Natural killer cell (primary cell): ENCODE measurements at regions not wholly inside any gene's neighbourhood (a gene's known extent, or its start where the extent isn't known, plus 50 kb on each side); places are given as distances from the start of the nearest gene placed in this dataset.

Source experiments
- ATAC-seq, 3 donors: fragments of 150-1000 bp in 2 of 3; fragments of 200-7000 bp in 1 of 3; cut with Tn5 transposase; 1 replicate in 1 of 3; 2 replicates in 2 of 3; pipeline ENCODE4 v1.10.0; 2021; ENCODE audit warnings: mild to moderate bottlenecking in 2 of 3, moderate library complexity in 2 of 3
- DNase-seq, 2 donors: peaks; one replicate each; pipeline versions ENCODE4 v3.0.0 to v3.0.0-alpha.2; 2013 to 2021; ENCODE audit warnings: mixed read lengths in 1 of 2
- H3K27ac ChIP-seq: one replicate; pipeline ENCODE4 v1.5.1; 2013; ENCODE audit warnings: mild to moderate bottlenecking, low read length
- H3K27me3 ChIP-seq: one replicate; pipeline ENCODE4 v1.6.1; 2013; ENCODE audit warnings: low read length; ENCODE audit not compliant: control insufficient read depth, insufficient read depth
- H3K36me3 ChIP-seq: one replicate; pipeline ENCODE4 v1.6.1; 2013; ENCODE audit warnings: low read length; ENCODE audit not compliant: control insufficient read depth, insufficient read depth
- H3K4me1 ChIP-seq: one replicate; pipeline ENCODE4 v1.6.1; 2013; ENCODE audit warnings: low read length; ENCODE audit not compliant: control insufficient read depth, insufficient read depth
- H3K4me3 ChIP-seq: one replicate; pipeline ENCODE4 v1.5.1; 2013; ENCODE audit warnings: low read length
- H3K9me3 ChIP-seq: one replicate; pipeline ENCODE4 v1.6.1; 2013; ENCODE audit warnings: low read length; ENCODE audit not compliant: control insufficient read depth, insufficient read depth
- H3K27ac Mint-ChIP-seq, 2 donors: one replicate each; pipeline ENCODE4 v1.8.0; 2022; ENCODE audit warnings: mild to moderate bottlenecking in 2 of 2, mixed read lengths in 2 of 2, moderate library complexity in 1 of 2
- H3K27me3 Mint-ChIP-seq, 2 donors: one replicate each; pipeline ENCODE4 v1.8.0; 2022; ENCODE audit warnings: low read depth in 2 of 2, mixed read lengths in 2 of 2
- H3K36me3 Mint-ChIP-seq: one replicate; pipeline ENCODE4 v1.8.0; 2022; ENCODE audit warnings: mixed read lengths
- H3K4me1 Mint-ChIP-seq, 2 donors: one replicate each; pipeline ENCODE4 v1.8.0; 2022; ENCODE audit warnings: mixed read lengths in 2 of 2
- H3K4me3 Mint-ChIP-seq: one replicate; pipeline ENCODE4 v1.8.0; 2022; ENCODE audit warnings: mild to moderate bottlenecking, moderate library complexity, mixed read lengths
- H3K9me3 Mint-ChIP-seq, 2 donors: one replicate each; pipeline ENCODE4 v1.8.0; 2022; ENCODE audit warnings: mixed read lengths in 2 of 2
- CTCF ChIP-seq: fragments of 200-600 bp; IDR thresholded peaks from one replicate; pipeline ENCODE4 v1.8.0; 2022; ENCODE audit warnings: antibody characterized with exemption
- WGBS: methylation state at CpG from one replicate; pipeline ENCODE4 v1.1.7; 2013; ENCODE audit warnings: missing lambda C conversion rate; ENCODE audit not compliant: insufficient coverage; 5-methylcytosine and 5-hydroxymethylcytosine counted together
- intact Hi-C: fragments of 100-400 bp; cut with micrococcal nuclease; formaldehyde crosslinking; loops from one replicate; pipeline ENCODE4 v1.14.2; 2022

- no peak for TF ChIP-seq CTCF
- Mint-ChIP-seq H3K4me1 (no peaks in the 10 kb centered on the region), H3K36me3 (peaks cover 76% of the 10 kb centered on the region), H3K27me3 (no peaks in the 10 kb centered on the region), H3K4me3 (no peak overlapping the region), H3K27ac (no peak overlapping the region), H3K9me3 (peaks cover 16 to 30% of the 10 kb centered on the region in 2 donors)
- WGBS: 97% methylated on average over 10 of the region's 10 CpGs
- Histone ChIP-seq H3K27me3 (no peaks in the 10 kb centered on the region), H3K4me3 (no peak overlapping the region), H3K36me3 (peaks cover 48% of the 10 kb centered on the region), H3K4me1 (no peaks in the 10 kb centered on the region), H3K27ac (no peak overlapping the region), H3K9me3 (peaks cover 100% of the 10 kb centered on the region)
- ATAC-seq (no peak), DNase-seq (no peak)
- intact Hi-C loops: no loop called here
Measured at GRCh38 chr15:25070353-25070963, 115.7 kb downstream of the SNRPN start.

- Mint-ChIP-seq H3K4me1 (no peaks in the 10 kb centered on the region), H3K36me3 (peaks cover 77% of the 10 kb centered on the region), H3K4me3 (no peak overlapping the region), H3K27me3 (no peaks in the 10 kb centered on the region), H3K9me3 (peaks cover 11 to 22% of the 10 kb centered on the region in 2 donors), H3K27ac (no peak overlapping the region)
- intact Hi-C loops: no loop called here
- peaks cover 100% of the 10 kb centered on the region for H3K9me3 ChIP-seq
- H3K4me1 ChIP-seq: no peaks in the 10 kb centered on the region
- TF ChIP-seq CTCF: no peak
- H3K27ac ChIP-seq: no peak overlapping the region
- DNase-seq (no peak), ATAC-seq (no peak)
- WGBS: 94% methylated on average over 9 of the region's 11 CpGs
- H3K27me3 ChIP-seq: no peaks in the 10 kb centered on the region
- H3K36me3 ChIP-seq: peaks cover 56% of the 10 kb centered on the region
- H3K4me3 ChIP-seq: no peak overlapping the region
Measured at GRCh38 chr15:25072857-25073476, 118.2 kb downstream of the SNRPN start.

GRCh38 chr15:25087137-25087536, 132.3 kb downstream of the SNRPN start:
- H3K27me3 Mint-ChIP-seq: no peaks in the 10 kb centered on the region
- no peak overlapping the region for H3K27ac Mint-ChIP-seq
- WGBS: 90% methylated on average over 8 of the region's 8 CpGs
- peaks cover 100% of the 10 kb centered on the region for H3K9me3 ChIP-seq
- no peaks in the 10 kb centered on the region for H3K4me1 ChIP-seq
- no peak overlapping the region for H3K27ac ChIP-seq
- no peak overlapping the region for H3K4me3 ChIP-seq
- no peak overlapping the region for H3K4me3 Mint-ChIP-seq
- peaks cover 43% of the 10 kb centered on the region for H3K36me3 Mint-ChIP-seq
- no peak for TF ChIP-seq CTCF
- peaks cover 43% of the 10 kb centered on the region for H3K36me3 ChIP-seq
- H3K9me3 Mint-ChIP-seq: peaks cover 10 to 14% of the 10 kb centered on the region in 2 donors
- DNase-seq (no peak), ATAC-seq (no peak)
- intact Hi-C loops: no loop called here
- no peaks in the 10 kb centered on the region for H3K4me1 Mint-ChIP-seq
- H3K27me3 ChIP-seq: no peaks in the 10 kb centered on the region
